DND-41 (cell line): ENCODE measurements at regions not wholly inside any gene's neighbourhood (a gene's known extent, or its start where the extent isn't known, plus 50 kb on each side); places are given as distances from the start of the nearest gene placed in this dataset.

Source experiments
- EZH2 ChIP-seq: IDR thresholded peaks from 3 replicates; pipeline ENCODE4 v1.6.1; 2012; ENCODE audit warnings: borderline replicate concordance, low read depth, mild to moderate bottlenecking, moderate library complexity, low read length, inconsistent platforms; ENCODE audit not compliant: severe bottlenecking
- TF ChIP-seq, protein P1 (sequence below): IDR thresholded peaks from 2 replicates; pipeline ENCODE4 v1.5.1; 2012; ENCODE audit warnings: borderline replicate concordance, low read length, moderate library complexity, mild to moderate bottlenecking; ENCODE audit not compliant: poor library complexity, severe bottlenecking; ENCODE audit errors: extremely low read depth

DNA sequence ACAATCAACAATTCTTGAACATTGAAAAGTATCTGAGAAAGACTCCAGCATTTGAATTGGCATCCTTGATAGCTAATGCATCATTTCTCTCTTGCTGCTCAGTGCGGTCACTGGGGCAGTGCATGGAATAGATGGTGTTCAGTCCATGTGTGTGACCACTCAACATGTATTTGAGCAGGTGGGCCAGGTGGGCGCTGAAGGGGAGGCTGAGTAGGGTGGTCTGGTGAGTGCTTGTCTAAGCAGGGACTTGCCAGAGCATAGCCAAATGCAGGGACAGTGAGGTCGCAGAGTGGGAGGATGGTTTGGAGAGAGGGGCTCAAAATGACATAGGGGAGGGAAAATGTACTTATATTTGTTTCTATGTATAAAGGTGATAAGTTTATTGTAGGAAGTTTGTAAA, 409.0 kb downstream of the TMEM121 start:
- TF ChIP-seq, protein P1, sequence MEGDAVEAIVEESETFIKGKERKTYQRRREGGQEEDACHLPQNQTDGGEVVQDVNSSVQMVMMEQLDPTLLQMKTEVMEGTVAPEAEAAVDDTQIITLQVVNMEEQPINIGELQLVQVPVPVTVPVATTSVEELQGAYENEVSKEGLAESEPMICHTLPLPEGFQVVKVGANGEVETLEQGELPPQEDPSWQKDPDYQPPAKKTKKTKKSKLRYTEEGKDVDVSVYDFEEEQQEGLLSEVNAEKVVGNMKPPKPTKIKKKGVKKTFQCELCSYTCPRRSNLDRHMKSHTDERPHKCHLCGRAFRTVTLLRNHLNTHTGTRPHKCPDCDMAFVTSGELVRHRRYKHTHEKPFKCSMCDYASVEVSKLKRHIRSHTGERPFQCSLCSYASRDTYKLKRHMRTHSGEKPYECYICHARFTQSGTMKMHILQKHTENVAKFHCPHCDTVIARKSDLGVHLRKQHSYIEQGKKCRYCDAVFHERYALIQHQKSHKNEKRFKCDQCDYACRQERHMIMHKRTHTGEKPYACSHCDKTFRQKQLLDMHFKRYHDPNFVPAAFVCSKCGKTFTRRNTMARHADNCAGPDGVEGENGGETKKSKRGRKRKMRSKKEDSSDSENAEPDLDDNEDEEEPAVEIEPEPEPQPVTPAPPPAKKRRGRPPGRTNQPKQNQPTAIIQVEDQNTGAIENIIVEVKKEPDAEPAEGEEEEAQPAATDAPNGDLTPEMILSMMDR, result no peak
- TF ChIP-seq EZH2, result no peak
